ENCODE measurements at regions not wholly inside any gene's neighbourhood (a gene's known extent, or its start where the extent isn't known, plus 50 kb on each side); places are given as distances from the start of the nearest gene placed in this dataset.
"Not testable (repeated sequence)": the region's sequence is repeated elsewhere in the genome, so short reads cannot be mapped to it uniquely, and the experiment has no call there.

DNA sequence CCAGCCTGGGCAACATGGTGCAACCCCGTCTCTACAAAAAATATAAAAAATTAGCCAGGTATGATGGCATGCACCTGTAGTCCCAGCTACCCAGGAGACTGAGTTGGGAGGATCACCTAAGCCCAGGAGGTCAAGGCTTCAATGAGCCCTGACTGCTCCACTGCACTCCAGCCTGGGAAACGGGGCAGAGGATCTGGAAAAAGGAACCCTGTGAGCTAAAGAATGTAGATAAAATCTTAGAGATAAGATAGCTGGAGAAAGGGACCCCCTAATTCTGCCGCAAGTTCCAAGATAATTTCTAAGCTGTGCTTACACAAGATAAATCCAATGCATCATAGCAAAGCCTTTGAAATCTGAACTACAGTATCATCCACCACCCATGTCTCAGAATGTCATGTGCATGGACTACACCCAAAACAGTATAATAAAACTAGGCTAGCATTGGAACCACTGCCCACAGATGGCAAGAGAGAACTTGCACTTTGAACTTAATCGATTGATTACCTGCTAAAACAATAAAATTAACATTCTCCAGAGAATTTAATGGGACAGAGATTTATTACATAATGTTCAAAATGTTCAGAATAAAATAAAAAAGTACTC is 99.9 kb downstream of the TRIM42 start:
- H3K27ac Mint-ChIP-seq: no peak overlapping the region
- ATAC-seq: no peak
- peaks cover 9 to 12% of the 10 kb centered on the region in 2 donors for H3K9me3 Mint-ChIP-seq
- H3K36me3 Mint-ChIP-seq: no peaks in the 10 kb centered on the region
- no peak for DNase-seq (ENCODE audit: low spot score in 2 of 2)

DNA sequence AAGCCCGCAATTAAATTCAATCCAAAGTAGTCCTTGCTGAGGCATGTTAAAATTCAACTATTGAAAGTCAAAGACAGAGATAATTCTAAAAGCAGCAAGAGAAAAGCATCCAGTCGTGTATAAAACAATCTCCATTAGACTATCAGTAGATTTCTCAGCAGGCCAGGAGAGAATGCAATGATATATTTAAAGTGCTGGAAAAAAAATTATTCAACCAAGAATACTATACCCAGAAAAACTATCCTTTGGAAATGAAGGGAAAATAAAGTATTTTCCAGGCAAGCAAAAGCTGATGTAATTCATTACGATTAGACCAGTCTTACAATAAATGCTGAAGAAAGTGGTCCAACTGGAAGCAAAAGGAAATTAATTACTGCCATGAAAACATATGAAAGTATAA is 113.5 kb downstream of the TRIM42 start:
- H3K27ac Mint-ChIP-seq: no peak overlapping the region

DNA sequence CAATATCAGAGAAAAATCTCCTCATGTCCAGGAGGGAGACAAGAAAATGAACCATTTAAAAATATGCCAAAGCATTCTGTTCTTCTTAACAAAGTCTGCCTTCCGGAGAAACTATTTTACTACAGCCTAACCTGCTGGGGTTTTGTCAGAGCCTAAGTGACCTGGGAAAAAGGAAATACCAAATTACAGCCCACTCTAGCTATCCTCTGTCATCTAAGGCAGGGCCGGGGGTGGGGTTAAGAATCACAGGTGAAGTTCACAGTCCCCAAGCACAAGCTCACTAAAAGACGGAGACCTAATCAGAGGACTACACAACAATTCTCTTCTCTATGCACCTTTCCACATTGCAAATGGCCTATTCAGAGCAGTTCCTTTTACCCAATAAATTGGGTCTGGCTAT is 116.6 kb downstream of the TRIM42 start:
- ATAC-seq (no peak), DNase-seq (ENCODE audit: low spot score in 2 of 2) (no peak)
- peaks cover 7 to 10% of the 10 kb centered on the region in 2 donors for H3K9me3 Mint-ChIP-seq
- H3K36me3 Mint-ChIP-seq: peaks cover 0 to 7% of the 10 kb centered on the region in 2 donors
- no peak overlapping the region for H3K27ac Mint-ChIP-seq

More for the DNA sequence above, 113.5 kb downstream of the TRIM42 start:
- ATAC-seq (no peak), DNase-seq (ENCODE audit: low spot score in 2 of 2) (no peak)
- H3K36me3 Mint-ChIP-seq: peaks cover 0 to 7% of the 10 kb centered on the region in 2 donors
- peaks cover 7 to 10% of the 10 kb centered on the region in 2 donors for H3K9me3 Mint-ChIP-seq

DNA sequence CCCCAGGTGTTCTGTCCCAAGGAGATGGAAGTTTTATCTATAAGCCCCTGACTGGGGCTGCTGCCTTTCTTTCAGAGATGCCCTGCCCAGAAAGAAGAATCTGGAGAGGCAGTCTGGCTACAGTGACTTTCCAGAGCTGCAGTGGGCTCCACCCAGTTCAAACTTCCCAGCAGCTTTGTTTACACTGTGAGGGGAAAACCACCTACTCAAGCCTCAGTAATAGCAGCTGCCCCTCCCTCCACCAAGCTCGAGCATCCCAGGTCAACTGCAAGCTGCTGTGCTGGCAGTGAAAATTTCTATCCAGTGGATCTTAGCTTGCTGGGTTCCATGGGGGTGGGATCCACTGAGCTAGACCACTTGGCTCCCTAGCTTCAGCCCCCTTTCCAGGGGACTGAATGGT is 125.0 kb downstream of the TRIM42 start:
- Mint-ChIP-seq H3K9me3 (peaks cover 21 to 34% of the 10 kb centered on the region in 2 donors), H3K36me3 (peaks cover 12 to 16% of the 10 kb centered on the region in 2 donors)
- not testable (repeated sequence) for DNase-seq (ENCODE audit: low spot score in 2 of 2); ATAC-seq; H3K27ac Mint-ChIP-seq

DNA sequence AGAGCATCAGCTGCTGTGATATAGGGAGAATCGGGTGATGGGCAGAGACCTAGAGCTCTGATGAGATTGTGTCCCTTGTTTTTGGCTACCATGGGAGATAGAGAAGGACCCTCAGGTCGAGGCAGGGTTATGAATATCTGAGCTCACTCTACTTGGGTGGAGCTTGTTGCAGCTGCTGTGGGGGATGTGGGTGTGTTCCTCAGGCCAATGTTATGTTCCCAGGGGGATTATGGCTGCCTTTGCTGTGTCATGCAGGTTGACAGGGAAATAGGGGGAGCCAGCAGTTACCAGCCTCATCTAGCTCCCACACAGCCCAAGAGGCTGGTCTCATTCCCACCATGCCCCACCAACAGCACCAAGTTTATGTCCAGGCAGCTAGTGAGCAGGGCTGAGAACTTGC is 131.5 kb downstream of the TRIM42 start:
- no peak overlapping the region for H3K27ac Mint-ChIP-seq
- peaks cover 0 to 8% of the 10 kb centered on the region in 2 donors for H3K9me3 Mint-ChIP-seq
- ATAC-seq: no peak
- DNase-seq (ENCODE audit: low spot score in 2 of 2): no peak
- peaks cover 0 to 8% of the 10 kb centered on the region in 2 donors for H3K36me3 Mint-ChIP-seq

DNA sequence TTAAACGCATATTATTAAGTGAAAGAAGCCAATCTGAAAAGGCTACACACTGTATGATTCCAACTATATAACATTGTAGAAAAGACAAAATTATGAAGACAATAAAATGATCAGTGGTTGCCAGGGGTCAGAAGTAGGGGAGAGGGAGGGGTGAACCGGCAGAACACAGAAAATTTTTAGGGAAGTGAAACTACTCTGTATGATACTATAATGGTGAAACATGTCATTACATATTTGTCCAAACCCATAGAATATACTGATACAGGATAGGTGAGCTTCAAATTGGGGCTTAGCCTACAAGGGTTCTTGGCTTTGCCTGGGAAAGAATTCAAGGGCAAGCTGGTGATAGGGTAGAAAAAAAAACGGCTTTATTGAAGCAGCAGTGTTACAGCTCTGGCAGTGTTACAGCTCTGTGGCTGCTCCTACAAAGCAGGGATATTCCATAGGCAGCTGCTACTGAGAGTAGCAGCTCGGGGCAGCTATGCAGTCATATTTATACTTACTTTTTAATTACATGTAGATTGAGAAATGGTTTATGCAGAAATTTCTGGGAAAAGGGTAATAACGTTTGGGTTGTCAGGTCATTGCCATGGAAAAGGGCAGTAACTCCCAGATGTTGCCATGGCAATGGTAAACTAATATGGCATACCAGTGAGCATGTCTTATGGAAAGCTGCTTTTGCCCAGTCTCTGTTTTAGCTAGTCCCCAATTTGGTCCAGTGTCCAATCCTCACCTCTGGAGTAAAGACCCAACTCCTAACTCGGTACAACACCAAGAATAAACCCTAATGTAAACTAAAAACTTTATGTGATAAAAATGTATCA is 125.1 kb upstream of the SLC25A36 start:
- DNase-seq (ENCODE audit: low spot score in 2 of 2): no peak
- no peak for ATAC-seq
- Mint-ChIP-seq H3K9me3 (peaks cover 0 to 5% of the 10 kb centered on the region in 2 donors), H3K27ac (no peak overlapping the region), H3K36me3 (no peaks in the 10 kb centered on the region)

DNA sequence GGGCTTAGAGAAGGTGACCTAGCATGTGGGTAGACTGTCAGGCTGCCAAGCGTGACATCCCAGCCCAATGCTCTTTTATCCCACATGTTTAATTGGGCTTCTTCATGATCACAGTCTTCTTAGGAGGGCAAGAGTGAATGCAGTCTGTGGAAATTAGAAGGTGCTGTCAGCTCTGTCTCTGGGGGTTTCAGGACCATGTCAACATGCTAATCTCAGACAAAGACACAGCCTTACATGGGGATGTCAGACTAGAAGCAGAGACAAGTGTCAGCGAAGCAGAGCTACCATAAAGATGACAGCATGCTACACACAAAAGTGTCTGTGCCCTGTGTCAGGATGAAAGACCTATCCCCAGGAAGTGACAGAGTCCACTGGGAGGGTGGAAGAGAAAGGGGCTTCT is 120.1 kb upstream of the SLC25A36 start:
- ATAC-seq: no peak

DNA sequence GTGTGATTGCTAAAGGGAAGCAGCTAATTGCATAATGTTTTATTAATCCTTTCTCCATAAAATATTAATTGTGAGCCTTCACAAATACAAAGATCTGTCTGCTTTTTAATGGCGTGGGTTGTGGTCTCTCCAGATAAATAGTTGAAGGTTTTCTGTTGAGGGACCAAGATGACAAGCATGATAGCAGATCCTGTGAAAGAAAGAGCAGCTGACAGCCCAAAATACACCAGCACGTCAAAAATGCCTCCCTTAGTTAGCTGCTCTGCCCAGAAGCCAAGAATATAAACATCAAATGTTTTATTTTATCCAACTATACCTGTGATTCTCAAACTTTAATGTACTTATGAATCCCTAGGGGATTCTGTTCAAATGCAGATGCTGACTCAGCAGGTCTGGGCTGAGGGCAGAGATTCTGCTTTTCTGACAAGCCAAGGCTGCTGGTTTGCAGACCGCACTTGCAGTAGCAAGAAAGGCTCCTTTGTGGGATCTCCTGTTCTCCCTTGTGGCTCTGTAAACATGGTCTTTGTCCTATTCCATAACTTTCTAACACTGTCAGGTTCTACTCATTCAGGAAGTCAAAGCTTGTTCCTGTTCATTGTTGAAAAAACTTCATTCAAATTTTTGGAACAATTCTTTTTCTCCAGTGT is 119.1 kb upstream of the SLC25A36 start:
- ATAC-seq (no peak), DNase-seq (ENCODE audit: low spot score in 2 of 2) (no peak)
- H3K36me3 Mint-ChIP-seq: no peaks in the 10 kb centered on the region
- H3K27ac Mint-ChIP-seq: no peak overlapping the region
- H3K9me3 Mint-ChIP-seq: no peaks in the 10 kb centered on the region

More for the DNA sequence above, 120.1 kb upstream of the SLC25A36 start:
- Mint-ChIP-seq H3K36me3 (no peaks in the 10 kb centered on the region), H3K27ac (no peak overlapping the region), H3K9me3 (no peaks in the 10 kb centered on the region)
- DNase-seq (ENCODE audit: low spot score in 2 of 2): no peak

DNA sequence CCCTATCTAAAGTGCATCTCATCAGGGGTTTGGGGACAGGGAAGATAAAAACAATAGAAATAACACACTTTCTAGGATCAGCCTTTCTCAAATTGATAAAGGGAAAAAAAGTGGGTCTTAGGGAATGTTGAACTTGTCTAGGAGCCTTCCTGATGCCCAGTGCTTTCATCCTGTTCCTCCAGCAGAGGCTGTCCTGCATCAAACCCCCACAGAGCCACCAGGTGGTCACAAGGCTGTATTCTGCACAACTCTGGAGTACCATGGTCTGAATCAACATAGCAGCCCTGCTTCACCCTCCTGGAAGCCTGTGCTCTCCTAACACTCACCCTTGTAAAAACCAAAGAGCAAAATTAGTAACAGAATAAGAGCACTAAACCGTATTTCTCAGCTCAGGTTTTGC is 118.5 kb upstream of the SLC25A36 start:
- Mint-ChIP-seq H3K36me3 (no peaks in the 10 kb centered on the region), H3K27ac (no peak overlapping the region), H3K9me3 (no peaks in the 10 kb centered on the region)
- DNase-seq (ENCODE audit: low spot score in 2 of 2) (no peak), ATAC-seq (no peak)

DNA sequence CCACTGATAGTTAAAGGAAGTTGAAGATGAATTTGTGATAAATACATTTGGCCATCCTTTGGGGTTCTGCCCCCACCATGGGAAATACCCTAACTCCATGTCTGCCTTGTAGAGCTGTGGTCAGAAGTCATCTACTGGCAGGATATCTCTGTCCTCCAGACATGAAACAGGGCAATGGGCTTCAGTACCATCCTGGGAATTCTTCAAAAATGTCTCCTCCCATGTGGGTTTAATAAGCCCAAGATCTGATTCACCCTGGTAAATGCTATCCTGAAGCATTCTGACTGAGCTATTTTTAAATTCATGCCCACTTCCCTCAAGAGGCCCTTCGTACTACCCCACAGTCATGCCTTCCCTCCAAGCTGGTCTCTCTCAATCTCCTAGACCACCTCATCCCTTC is 113.7 kb upstream of the SLC25A36 start:
- H3K27ac Mint-ChIP-seq: no peak overlapping the region
- no peak for DNase-seq (ENCODE audit: low spot score in 2 of 2)
- no peak for ATAC-seq
- no peaks in the 10 kb centered on the region for H3K9me3 Mint-ChIP-seq
- no peaks in the 10 kb centered on the region for H3K36me3 Mint-ChIP-seq

DNA sequence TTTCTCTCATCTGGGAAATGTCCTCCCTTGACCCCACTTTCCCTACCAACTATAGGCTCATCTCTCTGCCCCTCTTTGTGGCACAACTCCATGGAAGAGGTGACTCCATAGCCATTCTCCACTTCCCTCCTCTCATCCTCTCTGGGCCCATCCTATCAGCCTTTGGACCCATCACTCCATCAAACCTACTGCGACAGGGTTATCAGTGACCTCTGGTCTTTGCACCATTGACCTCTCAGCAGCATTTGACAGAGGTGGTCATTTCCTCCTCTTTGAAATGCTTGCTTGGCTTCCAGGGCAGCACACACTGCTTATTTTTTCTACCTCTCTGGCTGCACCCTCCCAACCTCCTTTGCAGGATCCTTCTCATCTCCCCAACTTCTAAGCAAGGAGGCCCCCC is 113.1 kb upstream of the SLC25A36 start:
- Mint-ChIP-seq H3K36me3 (no peaks in the 10 kb centered on the region), H3K9me3 (no peaks in the 10 kb centered on the region), H3K27ac (no peak overlapping the region)
- DNase-seq (ENCODE audit: low spot score in 2 of 2) (no peak), ATAC-seq (no peak)

DNA sequence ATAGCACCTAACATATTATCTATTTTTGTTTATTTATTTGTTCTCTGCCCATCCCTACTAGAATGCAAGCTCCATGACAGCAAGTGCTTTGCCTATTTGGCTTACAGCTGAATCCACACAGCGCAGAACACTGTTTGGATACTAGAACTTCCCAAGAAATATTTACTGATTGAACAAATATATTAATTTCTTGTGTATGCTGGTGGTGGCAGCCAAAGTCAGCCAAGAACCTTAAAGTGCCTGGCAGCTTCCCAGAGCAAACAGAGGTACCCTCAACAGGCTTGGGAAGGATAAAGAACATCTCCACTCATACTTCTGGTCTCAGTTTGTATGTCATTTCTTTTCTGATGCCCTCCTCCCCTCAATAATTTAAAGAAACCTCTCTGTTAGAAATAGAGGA is 111.8 kb upstream of the SLC25A36 start:
- H3K9me3 Mint-ChIP-seq: no peaks in the 10 kb centered on the region
- no peak for ATAC-seq
- DNase-seq (ENCODE audit: low spot score in 2 of 2): no peak

DNA sequence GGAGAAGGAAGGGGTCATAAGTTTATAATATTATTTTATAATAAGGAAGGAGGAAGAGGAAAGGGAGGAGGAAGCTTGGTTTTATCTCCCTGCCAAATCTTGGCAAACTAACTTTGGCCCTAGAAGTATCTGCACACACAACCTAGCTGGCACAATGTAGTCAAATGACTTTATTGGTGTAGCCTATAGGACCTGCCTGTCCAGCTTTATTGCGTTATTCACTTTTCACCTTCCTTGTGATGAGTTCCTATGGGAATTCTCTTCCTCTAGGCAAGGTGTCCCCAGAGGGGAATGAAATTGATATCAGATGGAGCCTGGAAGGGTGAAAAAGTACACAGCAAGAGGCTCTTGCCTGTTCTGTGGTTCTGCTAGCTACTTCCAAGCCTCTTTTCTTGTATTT is 111.2 kb upstream of the SLC25A36 start:
- Mint-ChIP-seq H3K9me3 (no peaks in the 10 kb centered on the region), H3K36me3 (no peaks in the 10 kb centered on the region), H3K27ac (no peak overlapping the region)
- ATAC-seq (no peak), DNase-seq (ENCODE audit: low spot score in 2 of 2) (no peak)

More for the DNA sequence above, 111.8 kb upstream of the SLC25A36 start:
- Mint-ChIP-seq H3K36me3 (no peaks in the 10 kb centered on the region), H3K27ac (no peak overlapping the region)

DNA sequence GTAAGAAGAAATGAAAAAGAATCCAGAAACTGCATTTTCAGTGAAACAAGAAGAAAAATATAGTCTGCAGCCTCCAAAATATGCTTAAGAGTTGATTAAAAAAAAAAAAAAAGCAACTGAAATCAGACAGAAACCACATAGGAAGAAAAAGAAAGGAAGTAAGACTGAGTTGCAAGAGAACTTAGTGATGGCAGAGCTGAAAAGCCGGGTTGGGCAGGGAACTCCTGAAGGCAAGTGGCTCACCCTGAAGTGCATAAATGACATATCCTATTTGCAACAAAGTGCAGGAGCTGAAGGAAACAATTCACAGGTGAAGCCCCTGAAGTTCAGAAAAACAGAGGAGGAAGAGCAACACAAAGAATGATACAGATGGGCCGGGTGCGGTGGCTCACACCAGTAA is 108.8 kb upstream of the SLC25A36 start:
- Mint-ChIP-seq H3K9me3 (no peaks in the 10 kb centered on the region), H3K27ac (no peak overlapping the region), H3K36me3 (no peaks in the 10 kb centered on the region)
- ATAC-seq (no peak), DNase-seq (ENCODE audit: low spot score in 2 of 2) (no peak)

DNA sequence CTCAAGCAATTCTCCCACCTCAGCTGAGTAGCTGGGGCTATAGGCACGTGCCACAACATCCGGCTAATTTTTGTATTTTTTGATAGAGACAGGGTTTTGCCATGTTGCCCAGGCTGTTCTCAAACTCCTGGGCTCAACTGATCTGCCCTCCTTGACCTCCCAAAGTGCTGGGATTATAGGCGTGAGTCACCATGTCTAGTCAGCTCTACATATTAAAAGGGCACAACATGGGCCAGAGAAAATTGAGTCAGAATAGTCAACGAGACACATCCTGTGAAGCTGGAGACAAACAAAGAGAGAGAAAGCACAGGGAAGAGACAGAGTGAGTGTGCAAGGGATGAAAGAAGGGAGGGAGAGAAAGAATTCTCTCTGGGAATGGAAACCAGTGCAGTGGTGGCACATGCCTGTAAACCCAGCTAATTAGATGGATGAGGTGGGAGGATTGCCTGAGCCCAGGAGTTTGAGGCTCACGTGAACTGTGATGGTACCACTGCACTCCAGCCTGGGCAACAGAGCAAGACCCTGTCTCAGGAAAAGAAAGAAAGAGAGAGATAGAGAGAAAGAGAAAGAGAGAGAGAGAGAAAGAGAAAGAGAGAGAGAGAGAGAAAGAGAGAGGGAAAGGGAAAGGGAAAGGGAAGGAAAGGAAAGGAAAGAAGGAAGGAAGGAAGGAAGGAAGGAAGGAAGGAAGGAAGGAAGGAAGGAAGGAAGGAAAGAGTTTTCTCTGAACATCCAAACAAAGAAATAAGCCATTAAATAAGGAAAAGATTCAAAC is 107.2 kb upstream of the SLC25A36 start:
- Mint-ChIP-seq H3K36me3 (no peaks in the 10 kb centered on the region), H3K9me3 (no peaks in the 10 kb centered on the region), H3K27ac (peak overlapping the region in 1 of 2 donors; percentile 45)
- ATAC-seq (no peak), DNase-seq (ENCODE audit: low spot score in 2 of 2) (no peak)

DNA sequence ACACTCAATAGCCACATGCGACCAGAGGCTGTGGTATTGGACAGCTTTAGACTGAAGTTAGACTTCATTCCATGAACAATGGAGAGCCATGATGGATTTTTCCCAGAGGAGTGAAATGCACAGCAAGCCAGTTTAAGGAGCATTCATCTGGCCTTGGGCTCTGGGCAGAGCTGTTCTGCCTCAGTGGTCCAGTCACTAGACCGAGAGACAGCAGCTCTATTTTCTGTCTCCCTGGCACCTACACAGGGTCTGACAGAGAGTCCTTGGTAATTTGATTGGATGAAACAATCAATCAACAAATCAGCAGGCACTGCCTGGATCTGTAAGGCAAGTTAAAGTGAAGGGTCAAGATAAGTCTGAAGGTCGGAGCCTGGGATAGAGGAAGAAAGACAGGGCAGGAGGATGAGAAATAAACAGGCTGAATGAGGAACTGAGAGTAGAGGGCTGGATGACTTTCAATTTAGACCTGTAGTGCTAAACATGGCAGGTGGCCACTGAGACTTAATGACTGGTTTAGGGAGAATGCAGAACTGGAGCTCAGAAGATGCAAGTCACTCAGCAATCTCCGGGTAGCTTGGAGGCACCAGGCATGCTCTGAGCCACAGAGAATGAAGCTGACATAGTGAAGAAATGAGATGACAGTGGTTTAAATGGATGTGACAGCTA is 98.5 kb upstream of the SLC25A36 start:
- DNase-seq (ENCODE audit: low spot score in 2 of 2): no peak
- H3K9me3 Mint-ChIP-seq: no peaks in the 10 kb centered on the region
- ATAC-seq: no peak
- H3K27ac Mint-ChIP-seq: no peak overlapping the region
- no peaks in the 10 kb centered on the region for H3K36me3 Mint-ChIP-seq
